K562 (cell line): ENCODE measurements at regions not wholly inside any gene's neighbourhood (a gene's known extent, or its start where the extent isn't known, plus 50 kb on each side); places are given as distances from the start of the nearest gene placed in this dataset.

Experiments
- ATAC-seq: fragments of 200-7000 bp; cut with Tn5 transposase; 3 replicates; pipeline ENCODE4 v1.9.1; 2020; ENCODE audit warnings: moderate library complexity
- BruUV-seq: library from RNA; stranded (reverse); fragments of 400-500 nt; replicated peaks from 2 replicates; lab custom pipeline; 2021; lab: Mats Ljungman, UMichigan
- CTCF ChIA-PET: fragments of 300-600 bp; formaldehyde crosslinking; extraction: SDS; loops from one replicate; lab custom pipeline; 2021; ENCODE audit warnings: low intra/inter-chr PET ratio; lab: Yijun Ruan, JAX
- POLR2A ChIA-PET: fragments of 300-600, 350-650 bp; sonication (Branson Sonifier 250); formaldehyde crosslinking; extraction: SDS; loops from one replicate; lab custom pipeline; 2021; ENCODE audit warnings: antibody characterized with exemption, inconsistent platforms; lab: Yijun Ruan, JAX
- DNase-seq, 4 experiments: peaks; one replicate each; pipeline versions ENCODE4 v3.0.0 to v3.0.0-alpha.2; 2011 to 2018; ENCODE audit warnings: low spot score in 3 of 4, mixed read lengths in 3 of 4; ENCODE audit errors: extremely low read depth in 1 of 4
- FAIRE-seq: peaks from 2 replicates; lab custom pipeline; 2011; peaks lifted over from hg19 to GRCh38; lab: Jason Lieb, UNC
- H2AFZ ChIP-seq: 2 replicates; pipeline ENCODE4 v1.6.0; 2011; ENCODE audit warnings: low read depth, low read length, control low read depth, inconsistent platforms
- H3K27ac ChIP-seq: fragments of 200-600 bp; 3 replicates; pipeline ENCODE4 v1.8.0; 2011; ENCODE audit warnings: low read depth, mild to moderate bottlenecking, control low read depth, inconsistent platforms, low read length, moderate library complexity, mixed read lengths; ENCODE audit errors: extremely low read depth
- H3K27me3 ChIP-seq, 2 experiments: fragments of 300-600 bp in 1 of 2; 2 replicates in 1 of 2; 3 replicates in 1 of 2; pipeline versions ENCODE4 v1.6.0 to v1.8.0; 2011; ENCODE audit warnings: inconsistent platforms in 2 of 2, low read length in 2 of 2, mild to moderate bottlenecking in 1 of 2, mixed read lengths in 1 of 2, moderate library complexity in 1 of 2; ENCODE audit not compliant: control insufficient read depth in 2 of 2, insufficient read depth in 2 of 2
- H3K36me3 ChIP-seq: fragments of 300-600 bp; 3 replicates; pipeline ENCODE4 v1.8.0; 2011; ENCODE audit warnings: mild to moderate bottlenecking, low read length, inconsistent platforms; ENCODE audit not compliant: control insufficient read depth, insufficient read depth
- H3K4me1 ChIP-seq, 2 experiments: fragments of 200-600 bp in 1 of 2; replicated peaks in 1 of 2; 2 replicates in 1 of 2; 3 replicates in 1 of 2; pipeline versions ENCODE4 v1.5.1 to v1.8.0; 2011; ENCODE audit warnings: inconsistent platforms in 2 of 2, low read length in 2 of 2, mild to moderate bottlenecking in 1 of 2, mixed read lengths in 1 of 2, moderate library complexity in 1 of 2; ENCODE audit not compliant: control insufficient read depth in 2 of 2, insufficient read depth in 2 of 2
- H3K4me2 ChIP-seq: 2 replicates; pipeline ENCODE4 v1.6.1; 2011; ENCODE audit warnings: low read length, control low read depth, inconsistent platforms, mixed read lengths; ENCODE audit not compliant: insufficient read depth
- H3K4me3 ChIP-seq: fragments of 200-600 bp; sonication (generic), shearing (Covaris generic); 2 replicates; pipeline ENCODE4 v1.5.1; 2016; ENCODE audit warnings: control low read depth, inconsistent platforms
- H3K79me2 ChIP-seq: fragments of 200-600 bp; 3 replicates; pipeline ENCODE4 v1.8.0; 2011; ENCODE audit warnings: low read length, inconsistent platforms; ENCODE audit not compliant: control insufficient read depth, insufficient read depth
- H3K9ac ChIP-seq, 2 experiments: 2 replicates each; pipeline versions ENCODE4 v1.6.0 to v1.6.1; 2011; ENCODE audit warnings: low read depth in 2 of 2, low read length in 2 of 2, control low read depth in 1 of 2, inconsistent platforms in 1 of 2, mild to moderate bottlenecking in 1 of 2, mixed read lengths in 1 of 2; ENCODE audit not compliant: insufficient read depth in 1 of 2
- H3K9me1 ChIP-seq: one replicate; pipeline ENCODE4 v1.6.0; 2011; ENCODE audit warnings: inconsistent platforms, mild to moderate bottlenecking, low read length, moderate library complexity; ENCODE audit not compliant: control insufficient read depth, insufficient read depth
- H3K9me3 ChIP-seq: replicated peaks from 2 replicates; pipeline ENCODE4 v1.5.1; 2011; ENCODE audit warnings: low read depth, low read length, inconsistent platforms; ENCODE audit not compliant: control insufficient read depth, insufficient read depth
- H4K20me1 ChIP-seq: replicated peaks from 2 replicates; pipeline ENCODE4 v1.6.1; 2011; ENCODE audit warnings: low read length, inconsistent platforms, mixed read lengths; ENCODE audit not compliant: control insufficient read depth, insufficient read depth
- ARHGAP35 ChIP-seq: fragments of 450-650 bp; IDR thresholded peaks from 2 replicates; pipeline ENCODE4 v1.6.1; 2018; ENCODE audit not compliant: partially characterized antibody
- MAZ ChIP-seq, 2 experiments: fragments of 450-650 bp in 1 of 2; sonication (generic) in 1 of 2; formaldehyde crosslinking; IDR thresholded peaks in 1 of 2; conservative IDR thresholded peaks in 1 of 2; 2 replicates each; pipeline versions ENCODE4 v1.4.0 to v1.5.0; 2020; ENCODE audit warnings: mild to moderate bottlenecking in 1 of 2, missing genetic modification reagents in 1 of 2
- RFX7 ChIP-seq: fragments of 250-450 bp; sonication (Bioruptor Pico); IDR thresholded peaks from 2 replicates; pipeline ENCODE4 v1.5.1; 2021; ENCODE audit warnings: mild to moderate bottlenecking
- SMAD4 ChIP-seq: fragments of 250-450 bp; sonication (Bioruptor Pico); conservative IDR thresholded peaks from 2 replicates; pipeline ENCODE4 v1.8.0; 2021; ENCODE audit warnings: inconsistent platforms, mild to moderate bottlenecking, moderate library complexity
- SRSF7 ChIP-seq: fragments of 200-400 bp; formaldehyde crosslinking; optimal IDR thresholded peaks from 2 replicates; pipeline ENCODE3; 2017; ENCODE audit warnings: mild to moderate bottlenecking, low read depth, low read length
- U2AF2 ChIP-seq: fragments of 200-400 bp; formaldehyde crosslinking; optimal IDR thresholded peaks from 2 replicates; pipeline ENCODE3; 2017; ENCODE audit warnings: low read depth, mild to moderate bottlenecking, low read length
- WGBS: fragments of 100-300 bp; shearing (Covaris generic); methylation state at CpG from one replicate; pipeline ENCODE4 v1.1.6; 2016; ENCODE audit warnings: low coverage, mixed read lengths; ENCODE audit not compliant: insufficient coverage; ENCODE audit errors: missing lambda C conversion rate; 5-methylcytosine and 5-hydroxymethylcytosine counted together
- in situ Hi-C: fragments of 300-500 bp; cut with MboI; formaldehyde crosslinking; loops from 4 replicates; pipeline ENCODE4 v1.15.0; 2018; ENCODE audit warnings: inconsistent platforms, mixed read lengths
- intact Hi-C: fragments of 100-400 bp; cut with micrococcal nuclease; formaldehyde crosslinking; loops from 2 replicates; pipeline ENCODE4 v1.14.2; 2022
- TF ChIP-seq, protein P1 (sequence below): sonication (generic); formaldehyde crosslinking; IDR thresholded peaks from 2 replicates; pipeline ENCODE4 v1.8.1; 2023; ENCODE audit warnings: mild to moderate bottlenecking, missing genetic modification reagents
- TF ChIP-seq, protein P2 (sequence below), 2 experiments: fragments of 450-650 bp; conservative IDR thresholded peaks; 2 replicates each; pipeline ENCODE4 v1.6.1; 2017; ENCODE audit warnings: mild to moderate bottlenecking in 2 of 2, moderate library complexity in 2 of 2

DNA sequence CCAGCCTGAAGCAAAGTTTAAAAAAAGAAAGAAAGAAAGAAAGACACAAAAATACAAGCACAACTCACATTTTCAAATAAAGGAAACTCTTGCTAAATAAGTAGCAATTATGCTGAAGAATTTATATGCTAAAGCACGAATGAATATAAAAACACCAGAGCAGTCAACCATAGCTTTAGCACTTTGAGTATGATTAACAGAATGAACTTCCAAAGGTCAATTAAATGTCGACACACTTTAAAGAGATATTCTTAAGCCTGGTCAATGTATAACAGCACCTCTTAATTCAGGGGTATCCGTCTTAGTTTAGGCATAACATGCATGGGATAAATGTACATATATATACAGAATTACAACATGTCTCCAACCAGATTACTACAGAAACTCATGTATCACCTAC, 125.9 kb downstream of the OGFRL1 start:
- POLR2A ChIA-PET = no interaction called here
- FAIRE-seq (no peak), DNase-seq (no peak), ATAC-seq (no peak)
- TF ChIP-seq, protein P1, sequence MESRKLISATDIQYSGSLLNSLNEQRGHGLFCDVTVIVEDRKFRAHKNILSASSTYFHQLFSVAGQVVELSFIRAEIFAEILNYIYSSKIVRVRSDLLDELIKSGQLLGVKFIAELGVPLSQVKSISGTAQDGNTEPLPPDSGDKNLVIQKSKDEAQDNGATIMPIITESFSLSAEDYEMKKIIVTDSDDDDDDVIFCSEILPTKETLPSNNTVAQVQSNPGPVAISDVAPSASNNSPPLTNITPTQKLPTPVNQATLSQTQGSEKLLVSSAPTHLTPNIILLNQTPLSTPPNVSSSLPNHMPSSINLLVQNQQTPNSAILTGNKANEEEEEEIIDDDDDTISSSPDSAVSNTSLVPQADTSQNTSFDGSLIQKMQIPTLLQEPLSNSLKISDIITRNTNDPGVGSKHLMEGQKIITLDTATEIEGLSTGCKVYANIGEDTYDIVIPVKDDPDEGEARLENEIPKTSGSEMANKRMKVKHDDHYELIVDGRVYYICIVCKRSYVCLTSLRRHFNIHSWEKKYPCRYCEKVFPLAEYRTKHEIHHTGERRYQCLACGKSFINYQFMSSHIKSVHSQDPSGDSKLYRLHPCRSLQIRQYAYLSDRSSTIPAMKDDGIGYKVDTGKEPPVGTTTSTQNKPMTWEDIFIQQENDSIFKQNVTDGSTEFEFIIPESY (CRISPR knock-in tag) = no peak
- no peak for TF ChIP-seq MAZ (CRISPR knock-in tag; conservative IDR thresholded peaks at IDR 0.05 in 1 of 2, IDR thresholded peaks at IDR 0.05 in 1 of 2)
- TF ChIP-seq RFX7 (CRISPR knock-in tag) = no peak
- TF ChIP-seq, protein P2, sequence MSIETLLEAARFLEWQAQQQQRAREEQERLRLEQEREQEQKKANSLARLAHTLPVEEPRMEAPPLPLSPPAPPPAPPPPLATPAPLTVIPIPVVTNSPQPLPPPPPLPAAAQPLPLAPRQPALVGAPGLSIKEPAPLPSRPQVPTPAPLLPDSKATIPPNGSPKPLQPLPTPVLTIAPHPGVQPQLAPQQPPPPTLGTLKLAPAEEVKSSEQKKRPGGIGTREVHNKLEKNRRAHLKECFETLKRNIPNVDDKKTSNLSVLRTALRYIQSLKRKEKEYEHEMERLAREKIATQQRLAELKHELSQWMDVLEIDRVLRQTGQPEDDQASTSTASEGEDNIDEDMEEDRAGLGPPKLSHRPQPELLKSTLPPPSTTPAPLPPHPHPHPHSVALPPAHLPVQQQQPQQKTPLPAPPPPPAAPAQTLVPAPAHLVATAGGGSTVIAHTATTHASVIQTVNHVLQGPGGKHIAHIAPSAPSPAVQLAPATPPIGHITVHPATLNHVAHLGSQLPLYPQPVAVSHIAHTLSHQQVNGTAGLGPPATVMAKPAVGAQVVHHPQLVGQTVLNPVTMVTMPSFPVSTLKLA (conservative IDR thresholded peaks at IDR 0.05) = no peak
- TF ChIP-seq SMAD4 (CRISPR knock-in tag) = no peak
- no peak for TF ChIP-seq U2AF2
- TF ChIP-seq ARHGAP35 = no peak
- no peak for TF ChIP-seq SRSF7
- CTCF ChIA-PET = no interaction called here
- Histone ChIP-seq H3K9me1 (no peaks in the 10 kb centered on the region), H4K20me1 (no peaks in the 10 kb centered on the region), H3K27ac (no peak overlapping the region), H3K9ac (no peak overlapping the region), H3K27me3 (no peaks in the 10 kb centered on the region), H3K9me3 (no peaks in the 10 kb centered on the region), H3K36me3 (no peaks in the 10 kb centered on the region), H3K79me2 (no peaks in the 10 kb centered on the region), H3K4me3 (no peak overlapping the region), H3K4me1 (no peaks in the 10 kb centered on the region), H2AFZ (no peak overlapping the region), H3K4me2 (no peak overlapping the region)
- intact Hi-C loops = no loop called here
- 3% methylated on average over 3 of the region's 3 CpGs for WGBS
- BruUV-seq = no TSS peak
- in situ Hi-C loops = no loop called here
